B cell (primary cell): ENCODE measurements at regions not wholly inside any gene's neighbourhood (a gene's known extent, or its start where the extent isn't known, plus 50 kb on each side); places are given as distances from the start of the nearest gene placed in this dataset.

Experiments used
- ATAC-seq: fragments of 200-7000 bp; cut with Tn5 transposase; one replicate; pipeline ENCODE4 v1.10.0; 2021; ENCODE audit warnings: low read depth, mild to moderate bottlenecking, moderate number of reproducible peaks, moderate library complexity
- CTCF ChIA-PET: fragments of 350-600 bp; sonication (Branson Sonifier 250); formaldehyde crosslinking; loops from one replicate; lab custom pipeline; 2021; ENCODE audit warnings: antibody characterized with exemption, inconsistent platforms; lab: Charles Lee
- POLR2A ChIA-PET: fragments of 350-600 bp; sonication (Branson Sonifier 250); formaldehyde crosslinking; loops from one replicate; lab custom pipeline; 2021; ENCODE audit warnings: antibody characterized with exemption; lab: Charles Lee
- DNase-seq: peaks from one replicate; pipeline ENCODE4 v3.0.0; 2013
- H2AFZ ChIP-seq: 2 replicates; pipeline ENCODE4 v1.6.1; 2012; ENCODE audit warnings: mild to moderate bottlenecking, low read depth, low read length; ENCODE audit not compliant: insufficient read depth, poor library complexity, severe bottlenecking
- H3K27ac ChIP-seq, 2 donors: 1 replicate in 1 of 2; 2 replicates in 1 of 2; pipeline ENCODE4 v1.5.1; 2012 to 2013; ENCODE audit warnings: low read length in 2 of 2, mild to moderate bottlenecking in 2 of 2, moderate library complexity in 1 of 2
- H3K27me3 ChIP-seq, 4 experiments: fragments of 200-600 bp in 1 of 4; sonication (generic) in 1 of 4; replicated peaks in 1 of 4; 1 replicate in 2 of 4; 2 replicates in 2 of 4; pipeline versions ENCODE4 v1.6.1 to v1.7.0; 2013 to 2016; ENCODE audit warnings: low read length in 3 of 4, mild to moderate bottlenecking in 2 of 4, mixed read lengths in 1 of 4, moderate library complexity in 1 of 4; ENCODE audit not compliant: insufficient read depth in 4 of 4, control insufficient read depth in 3 of 4; ENCODE audit errors: control extremely low read depth in 1 of 4
- H3K36me3 ChIP-seq, 2 experiments: replicated peaks in 1 of 2; 1 replicate in 1 of 2; 2 replicates in 1 of 2; pipeline versions ENCODE4 v1.6.1 to v1.7.1; 2013; ENCODE audit warnings: low read length in 1 of 2; ENCODE audit not compliant: insufficient read depth in 2 of 2, control insufficient read depth in 1 of 2; ENCODE audit errors: control extremely low read depth in 1 of 2, extremely low read depth in 1 of 2
- H3K4me1 ChIP-seq, 2 donors: fragments of 200-600 bp in 1 of 2; sonication (generic) in 1 of 2; 1 replicate in 1 of 2; 2 replicates in 1 of 2; pipeline versions ENCODE4 v1.5.1 to v1.6.1; 2013 to 2017; ENCODE audit warnings: low read length in 2 of 2; ENCODE audit not compliant: control insufficient read depth in 2 of 2, insufficient read depth in 2 of 2
- H3K4me2 ChIP-seq: replicated peaks from 2 replicates; pipeline ENCODE3; 2012; ENCODE audit warnings: mild to moderate bottlenecking, low read depth, low read length; ENCODE audit not compliant: poor library complexity, severe bottlenecking
- H3K4me3 ChIP-seq, 5 experiments: fragments of 200-600 bp in 1 of 5; sonication (generic) in 1 of 5; 1 replicate in 3 of 5; 2 replicates in 2 of 5; pipeline versions ENCODE4 v1.5.1 to v1.7.0; 2011 to 2016; ENCODE audit warnings: low read length in 4 of 5, mild to moderate bottlenecking in 4 of 5, low read depth in 2 of 5, control low read depth in 1 of 5, moderate library complexity in 1 of 5; ENCODE audit not compliant: insufficient read depth in 1 of 5; ENCODE audit errors: control extremely low read depth in 1 of 5, extremely low read depth in 1 of 5
- H3K79me2 ChIP-seq: fragments of 200-600 bp; sonication (generic); one replicate; pipeline ENCODE4 v1.6.0; 2016; ENCODE audit warnings: low read length; ENCODE audit not compliant: control insufficient read depth, insufficient read depth
- H3K9ac ChIP-seq: fragments of 200-600 bp; sonication (generic); 2 replicates; pipeline ENCODE4 v1.6.1; 2017; ENCODE audit warnings: mild to moderate bottlenecking, low read length, moderate library complexity
- H3K9me3 ChIP-seq, 3 donors: one replicate each; pipeline versions ENCODE4 v1.6.1 to v1.7.1; 2013; ENCODE audit warnings: low read length in 2 of 3; ENCODE audit not compliant: control insufficient read depth in 2 of 3, insufficient read depth in 1 of 3; ENCODE audit errors: control extremely low read depth in 1 of 3
- H4K20me1 ChIP-seq: 2 replicates; pipeline ENCODE4 v1.6.0; 2012; ENCODE audit warnings: mild to moderate bottlenecking, low read length; ENCODE audit not compliant: insufficient read depth, control insufficient read depth, poor library complexity, severe bottlenecking
- H3K27ac Mint-ChIP-seq: one replicate; pipeline ENCODE4 v1.8.0; 2021; ENCODE audit warnings: mixed read lengths
- H3K27me3 Mint-ChIP-seq: one replicate; pipeline ENCODE4 v1.8.0; 2021; ENCODE audit warnings: mixed read lengths
- H3K4me1 Mint-ChIP-seq: one replicate; pipeline ENCODE4 v1.8.0; 2021; ENCODE audit warnings: mixed read lengths
- H3K4me3 Mint-ChIP-seq: one replicate; pipeline ENCODE4 v1.8.0; 2021; ENCODE audit warnings: mixed read lengths
- H3K9me3 Mint-ChIP-seq: one replicate; pipeline ENCODE4 v1.8.0; 2022; ENCODE audit warnings: mixed read lengths; ENCODE audit not compliant: insufficient read depth
- EZH2 ChIP-seq: IDR thresholded peaks from 2 replicates; pipeline ENCODE4 v1.6.1; 2012; ENCODE audit warnings: borderline replicate concordance, low read depth, mild to moderate bottlenecking, moderate library complexity, low read length; ENCODE audit not compliant: insufficient read depth, poor library complexity, severe bottlenecking
- WGBS: methylation state at CpG from one replicate; pipeline ENCODE4 v1.1.5; 2013; ENCODE audit warnings: missing lambda C conversion rate; ENCODE audit not compliant: insufficient coverage; 5-methylcytosine and 5-hydroxymethylcytosine counted together
- intact Hi-C: fragments of 100-400 bp; cut with micrococcal nuclease; formaldehyde crosslinking; loops from one replicate; pipeline ENCODE4 v1.10.0; 2022
- TF ChIP-seq, protein P1 (sequence below): fragments of 200-600 bp; IDR thresholded peaks from one replicate; pipeline ENCODE4 v1.8.0; 2022; ENCODE audit warnings: antibody characterized with exemption, mild to moderate bottlenecking

DNA sequence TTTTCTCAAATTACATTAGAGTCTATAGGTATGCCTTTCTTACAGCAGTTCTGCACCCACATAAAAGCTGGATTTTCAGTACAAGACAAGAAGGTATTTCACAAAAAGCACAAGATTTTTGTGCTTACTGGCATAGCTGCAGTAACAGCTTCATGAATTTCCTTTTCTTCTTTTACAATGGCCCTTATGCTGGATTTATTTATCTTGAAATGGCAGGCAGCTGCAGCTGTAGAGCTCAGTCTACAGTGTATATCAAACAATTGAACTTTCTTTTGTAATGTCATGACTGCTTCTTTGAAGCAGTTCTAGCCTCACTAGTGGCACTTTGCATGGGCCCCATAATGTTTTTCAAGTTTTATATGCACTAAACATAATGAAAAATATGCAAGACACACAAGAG lies 510.2 kb downstream of the KCNT2 start:
- Mint-ChIP-seq H3K4me3 (no peak overlapping the region), H3K4me1 (no peaks in the 10 kb centered on the region), H3K27me3 (no peaks in the 10 kb centered on the region), H3K9me3 (peaks cover 12% of the 10 kb centered on the region), H3K27ac (no peak overlapping the region)
- no peaks in the 10 kb centered on the region for H3K4me1 ChIP-seq
- peaks cover 0 to 8% (median 6%) of the 10 kb centered on the region in 3 donors for H3K9me3 ChIP-seq
- H3K27ac ChIP-seq = no peak overlapping the region
- no peak overlapping the region for H3K9ac ChIP-seq
- TF ChIP-seq, protein P1, sequence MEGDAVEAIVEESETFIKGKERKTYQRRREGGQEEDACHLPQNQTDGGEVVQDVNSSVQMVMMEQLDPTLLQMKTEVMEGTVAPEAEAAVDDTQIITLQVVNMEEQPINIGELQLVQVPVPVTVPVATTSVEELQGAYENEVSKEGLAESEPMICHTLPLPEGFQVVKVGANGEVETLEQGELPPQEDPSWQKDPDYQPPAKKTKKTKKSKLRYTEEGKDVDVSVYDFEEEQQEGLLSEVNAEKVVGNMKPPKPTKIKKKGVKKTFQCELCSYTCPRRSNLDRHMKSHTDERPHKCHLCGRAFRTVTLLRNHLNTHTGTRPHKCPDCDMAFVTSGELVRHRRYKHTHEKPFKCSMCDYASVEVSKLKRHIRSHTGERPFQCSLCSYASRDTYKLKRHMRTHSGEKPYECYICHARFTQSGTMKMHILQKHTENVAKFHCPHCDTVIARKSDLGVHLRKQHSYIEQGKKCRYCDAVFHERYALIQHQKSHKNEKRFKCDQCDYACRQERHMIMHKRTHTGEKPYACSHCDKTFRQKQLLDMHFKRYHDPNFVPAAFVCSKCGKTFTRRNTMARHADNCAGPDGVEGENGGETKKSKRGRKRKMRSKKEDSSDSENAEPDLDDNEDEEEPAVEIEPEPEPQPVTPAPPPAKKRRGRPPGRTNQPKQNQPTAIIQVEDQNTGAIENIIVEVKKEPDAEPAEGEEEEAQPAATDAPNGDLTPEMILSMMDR = no peak
- TF ChIP-seq EZH2 = no peak
- intact Hi-C loops = no loop called here
- no peak overlapping the region for H3K4me3 ChIP-seq
- no peaks in the 10 kb centered on the region for H3K79me2 ChIP-seq
- ATAC-seq (no peak), DNase-seq (no peak)
- H4K20me1 ChIP-seq = no peaks in the 10 kb centered on the region
- CTCF ChIA-PET = no interaction called here
- no peak overlapping the region for H3K4me2 ChIP-seq
- H3K27me3 ChIP-seq = no peaks in the 10 kb centered on the region
- no peaks in the 10 kb centered on the region for H3K36me3 ChIP-seq
- no peak overlapping the region for H2AFZ ChIP-seq
- POLR2A ChIA-PET = no interaction called here

- Histone ChIP-seq H2AFZ (no peak overlapping the region), H3K36me3 (no peaks in the 10 kb centered on the region), H3K9me3 (no peaks in the 10 kb centered on the region), H3K4me3 (no peak overlapping the region), H3K27ac (no peak overlapping the region), H4K20me1 (no peaks in the 10 kb centered on the region), H3K9ac (no peak overlapping the region), H3K4me2 (no peak overlapping the region), H3K79me2 (no peaks in the 10 kb centered on the region), H3K4me1 (no peaks in the 10 kb centered on the region), H3K27me3 (no peaks in the 10 kb centered on the region)
- ATAC-seq (no peak), DNase-seq (no peak)
- intact Hi-C loops = no loop called here
- WGBS = no CpG with 5 or more reads among the region's 1 CpG
- H3K4me3 Mint-ChIP-seq = no peak overlapping the region
- no peak for TF ChIP-seq EZH2
- TF ChIP-seq, protein P1 = no peak
- no peak overlapping the region for H3K27ac Mint-ChIP-seq
- ChIA-PET POLR2A (no interaction called here), CTCF (no interaction called here)
- H3K9me3 Mint-ChIP-seq = no peaks in the 10 kb centered on the region
- H3K27me3 Mint-ChIP-seq = no peaks in the 10 kb centered on the region
- H3K4me1 Mint-ChIP-seq = no peaks in the 10 kb centered on the region
Measured at GRCh38 chr1:196094821-196095220, 513.4 kb downstream of the KCNT2 start.
